MM.1S (cell line): ENCODE measurements at regions not wholly inside any gene's neighbourhood (a gene's known extent, or its start where the extent isn't known, plus 50 kb on each side); places are given as distances from the start of the nearest gene placed in this dataset.

Experiments used
- DNase-seq: peaks from one replicate; pipeline ENCODE4 v3.0.0-alpha.2; 2015
- H2AFZ ChIP-seq: fragments of 300-600 bp; sonication (generic); 2 replicates; pipeline ENCODE4 v1.6.0; 2016; ENCODE audit warnings: antibody characterized with exemption, low read length
- H3F3A ChIP-seq: fragments of 300-600 bp; sonication (generic); 2 replicates; pipeline ENCODE4 v1.6.1; 2016; ENCODE audit warnings: mild to moderate bottlenecking, antibody characterized with exemption, low read length, moderate library complexity, mixed read lengths; ENCODE audit not compliant: insufficient read depth
- H3K27ac ChIP-seq: fragments of 300-600 bp; sonication (generic); 2 replicates; pipeline ENCODE4 v1.5.1; 2016; ENCODE audit warnings: mild to moderate bottlenecking, low read length
- H3K27me3 ChIP-seq: fragments of 300-600 bp; sonication (generic); replicated peaks from 2 replicates; pipeline ENCODE4 v1.6.0; 2016; ENCODE audit warnings: low read length; ENCODE audit not compliant: insufficient read depth
- H3K36me3 ChIP-seq: fragments of 300-600 bp; sonication (generic); replicated peaks from 2 replicates; pipeline ENCODE4 v1.6.1; 2016; ENCODE audit warnings: mild to moderate bottlenecking, low read length, mixed read lengths; ENCODE audit not compliant: insufficient read depth
- H3K4me1 ChIP-seq: fragments of 300-600 bp; sonication (generic); 2 replicates; pipeline ENCODE4 v1.6.1; 2016; ENCODE audit warnings: low read length, mixed read lengths
- H3K4me2 ChIP-seq: fragments of 300-600 bp; sonication (generic); 2 replicates; pipeline ENCODE4 v1.6.0; 2016; ENCODE audit warnings: low read depth, low read length
- H3K4me3 ChIP-seq: fragments of 300-600 bp; sonication (generic); 2 replicates; pipeline ENCODE4 v1.5.1; 2016; ENCODE audit warnings: low read length, mixed read lengths
- H3K79me2 ChIP-seq: fragments of 300-600 bp; sonication (generic); 2 replicates; pipeline ENCODE4 v1.6.1; 2016; ENCODE audit warnings: mixed run types, low read length, mixed read lengths
- H3K9ac ChIP-seq: fragments of 300-600 bp; sonication (generic); 2 replicates; pipeline ENCODE4 v1.6.1; 2016; ENCODE audit warnings: low read length, mixed read lengths
- H3K9me2 ChIP-seq: fragments of 300-600 bp; sonication (generic); replicated peaks from 2 replicates; pipeline ENCODE4 v1.6.1; 2016; ENCODE audit warnings: mild to moderate bottlenecking, low read length, mixed read lengths; ENCODE audit not compliant: insufficient read depth
- H3K9me3 ChIP-seq: fragments of 300-600 bp; sonication (generic); replicated peaks from 2 replicates; pipeline ENCODE4 v1.6.1; 2016; ENCODE audit warnings: mild to moderate bottlenecking, low read length, mixed read lengths; ENCODE audit not compliant: insufficient read depth
- H4K20me1 ChIP-seq: fragments of 300-600 bp; sonication (generic); 2 replicates; pipeline ENCODE4 v1.6.1; 2016; ENCODE audit warnings: mild to moderate bottlenecking, low read length, moderate library complexity, mixed read lengths; ENCODE audit not compliant: insufficient read depth
- CTCF ChIP-seq: fragments of 300-600 bp; sonication (generic); IDR thresholded peaks from 2 replicates; pipeline ENCODE4 v1.5.1; 2016; ENCODE audit warnings: antibody characterized with exemption, low read length, mixed read lengths
- EZH2 ChIP-seq: fragments of 300-600 bp; sonication (generic); optimal IDR thresholded peaks from 2 replicates; pipeline ENCODE3; 2017; ENCODE audit warnings: low read depth, mild to moderate bottlenecking, antibody characterized with exemption, low read length, mixed read lengths
- EZH2phosphoT487 ChIP-seq: fragments of 300-600 bp; sonication (generic); IDR thresholded peaks from 2 replicates; pipeline ENCODE4 v1.6.1; 2018; ENCODE audit warnings: antibody characterized with exemption, low read length

- H3K9me2 ChIP-seq = no peaks in the 10 kb centered on the region
- no peak for TF ChIP-seq EZH2
- TF ChIP-seq EZH2phosphoT487 = no peak
- no peak for TF ChIP-seq CTCF
- H3K4me2 ChIP-seq = no peak overlapping the region
- H3K9me3 ChIP-seq = no peaks in the 10 kb centered on the region
- no peak overlapping the region for H3K4me3 ChIP-seq
- H3K79me2 ChIP-seq = no peaks in the 10 kb centered on the region
- no peak overlapping the region for H3K27ac ChIP-seq
- H3K4me1 ChIP-seq = no peaks in the 10 kb centered on the region
- H3F3A ChIP-seq = no peaks in the 10 kb centered on the region
- H2AFZ ChIP-seq = no peak overlapping the region
- H3K9ac ChIP-seq = no peak overlapping the region
- no peaks in the 10 kb centered on the region for H3K27me3 ChIP-seq
- DNase-seq = no peak
- H3K36me3 ChIP-seq = no peaks in the 10 kb centered on the region
- no peaks in the 10 kb centered on the region for H4K20me1 ChIP-seq
Observed at GRCh38 chr13:44267203-44267602, 106.4 kb upstream of the SERP2 start.

GRCh38 chr13:44267980-44268379 lies 105.6 kb upstream of the SERP2 start:
- Histone ChIP-seq H3K27me3 (no peaks in the 10 kb centered on the region), H3F3A (no peaks in the 10 kb centered on the region), H4K20me1 (no peaks in the 10 kb centered on the region), H3K27ac (no peak overlapping the region), H3K36me3 (no peaks in the 10 kb centered on the region), H3K9ac (no peak overlapping the region), H3K9me2 (no peaks in the 10 kb centered on the region), H3K4me2 (no peak overlapping the region), H3K9me3 (no peaks in the 10 kb centered on the region), H2AFZ (no peak overlapping the region), H3K79me2 (no peaks in the 10 kb centered on the region), H3K4me1 (no peaks in the 10 kb centered on the region), H3K4me3 (no peak overlapping the region)
- DNase-seq = no peak
- TF ChIP-seq CTCF (no peak), EZH2phosphoT487 (no peak), EZH2 (no peak)

- Histone ChIP-seq H3K4me3 (no peak overlapping the region), H3K9me2 (no peaks in the 10 kb centered on the region), H3F3A (no peaks in the 10 kb centered on the region), H3K4me2 (no peak overlapping the region), H3K9ac (no peak overlapping the region), H3K36me3 (no peaks in the 10 kb centered on the region), H2AFZ (no peak overlapping the region), H4K20me1 (no peaks in the 10 kb centered on the region), H3K27me3 (no peaks in the 10 kb centered on the region), H3K79me2 (no peaks in the 10 kb centered on the region), H3K4me1 (0 out of 2 replicates have a peak, but pooled peaks cover 2% of the 10 kb centered on the region), H3K27ac (no peak overlapping the region), H3K9me3 (no peaks in the 10 kb centered on the region)
- TF ChIP-seq EZH2phosphoT487 (no peak), CTCF (no peak), EZH2 (no peak)
- DNase-seq = no peak
Observed at GRCh38 chr13:44268980-44269379, 104.6 kb upstream of the SERP2 start.

- Histone ChIP-seq H3K27me3 (no peaks in the 10 kb centered on the region), H3K79me2 (no peaks in the 10 kb centered on the region), H3K4me1 (peaks cover 8% of the 10 kb centered on the region; the same call in 1 of the 2 replicates), H3K9me2 (no peaks in the 10 kb centered on the region), H3K4me2 (no peak overlapping the region), H2AFZ (no peak overlapping the region), H3K36me3 (no peaks in the 10 kb centered on the region), H3K9me3 (no peaks in the 10 kb centered on the region), H3F3A (no peaks in the 10 kb centered on the region), H3K9ac (no peak overlapping the region), H4K20me1 (no peaks in the 10 kb centered on the region), H3K27ac (no peak overlapping the region), H3K4me3 (no peak overlapping the region)
- TF ChIP-seq EZH2 = no peak
- no peak for TF ChIP-seq CTCF
- no peak for TF ChIP-seq EZH2phosphoT487
- DNase-seq = no peak
Observed at GRCh38 chr13:44270150-44270549, 103.5 kb upstream of the SERP2 start.
